SJSA1 (cell line): ENCODE measurements at regions not wholly inside any gene's neighbourhood (a gene's known extent, or its start where the extent isn't known, plus 50 kb on each side); places are given as distances from the start of the nearest gene placed in this dataset.

ENCODE experiments used
- DNase-seq, 2 experiments: peaks; one replicate each; pipeline ENCODE4 v3.0.0-alpha.2; 2015 to 2020; ENCODE audit warnings: low spot score in 2 of 2, low read depth in 1 of 2
- H3K27ac ChIP-seq: fragments of 250-450 bp; sonication (Bioruptor Pico); 2 replicates; pipeline ENCODE4 v1.5.1; 2020; ENCODE audit warnings: mild to moderate bottlenecking, moderate library complexity
- H3K27me3 ChIP-seq: fragments of 250-450 bp; sonication (Bioruptor Pico); replicated peaks from 2 replicates; pipeline ENCODE4 v1.5.1; 2020; ENCODE audit warnings: mild to moderate bottlenecking, moderate library complexity
- H3K36me3 ChIP-seq: fragments of 250-450 bp; sonication (Bioruptor Pico); 2 replicates; pipeline ENCODE4 v1.5.1; 2020; ENCODE audit warnings: mild to moderate bottlenecking
- H3K4me1 ChIP-seq: fragments of 250-450 bp; sonication (Bioruptor Pico); replicated peaks from 2 replicates; pipeline ENCODE4 v1.6.1; 2021; ENCODE audit warnings: mild to moderate bottlenecking
- H3K4me3 ChIP-seq: fragments of 250-450 bp; sonication (Bioruptor Pico); 2 replicates; pipeline ENCODE4 v1.5.1; 2020; ENCODE audit warnings: mild to moderate bottlenecking
- H3K9me3 ChIP-seq: fragments of 250-450 bp; sonication (Bioruptor Pico); replicated peaks from 2 replicates; pipeline ENCODE4 v1.5.1; 2020; ENCODE audit warnings: mild to moderate bottlenecking

DNA sequence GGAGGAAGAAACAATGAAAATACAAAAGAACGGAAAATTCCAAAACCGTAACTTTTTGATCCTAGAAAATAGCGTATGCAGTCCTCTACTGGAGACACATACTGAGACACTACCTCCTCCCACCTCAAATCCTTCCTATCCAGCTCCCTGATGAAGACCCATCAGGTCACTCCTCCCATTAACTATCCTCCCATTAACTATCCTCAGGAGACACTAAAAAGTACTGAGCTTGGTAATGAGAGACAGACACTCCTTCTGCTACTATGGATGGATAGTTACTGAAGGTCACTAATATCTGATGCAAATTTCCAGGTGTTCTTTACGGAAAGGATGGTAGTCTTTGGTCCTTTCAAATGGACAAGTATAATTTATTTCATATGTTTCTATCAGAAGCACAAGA, 237.5 kb upstream of the BLID start:
- Histone ChIP-seq H3K9me3 (no peaks in the 10 kb centered on the region), H3K27me3 (no peaks in the 10 kb centered on the region), H3K4me1 (no peaks in the 10 kb centered on the region), H3K27ac (no peak overlapping the region), H3K4me3 (no peak overlapping the region), H3K36me3 (no peaks in the 10 kb centered on the region)
- DNase-seq: no peak

DNA sequence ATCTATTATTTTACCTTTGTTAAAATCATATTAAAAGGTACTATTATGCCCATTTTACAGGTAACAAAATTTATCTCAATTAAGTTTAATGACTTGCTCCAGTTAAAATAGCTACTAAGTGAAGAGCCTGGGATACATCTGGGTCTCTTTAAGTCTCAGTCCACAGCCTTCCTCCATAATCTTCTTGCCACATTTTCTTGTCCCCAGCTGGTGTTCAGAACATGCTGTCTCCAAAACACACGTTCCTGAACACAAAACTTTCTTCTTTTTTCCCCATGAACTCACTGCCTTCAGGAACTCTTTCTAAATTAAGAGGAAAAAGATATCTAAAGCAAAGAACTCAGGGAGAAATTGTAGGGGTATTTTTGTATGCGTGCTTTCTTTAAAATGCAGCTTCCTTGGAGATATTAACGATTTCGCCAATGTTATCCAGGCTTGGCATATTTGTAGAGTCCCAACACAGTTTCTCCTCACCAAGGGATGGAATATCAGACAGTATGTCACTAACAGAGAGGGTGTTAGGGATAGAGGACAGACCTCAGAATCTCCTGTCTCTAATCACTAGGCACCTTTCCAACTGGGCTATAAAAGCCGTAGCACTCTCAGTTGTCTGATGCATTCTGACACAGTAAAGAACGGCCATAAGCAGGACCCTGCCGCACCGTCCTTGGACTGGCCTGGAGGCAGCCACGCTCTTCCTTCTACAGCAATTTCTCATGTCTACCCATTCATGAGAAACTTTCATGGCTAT, 232.8 kb upstream of the BLID start:
- no peak for DNase-seq
- no peaks in the 10 kb centered on the region for H3K9me3 ChIP-seq
- H3K27me3 ChIP-seq: no peaks in the 10 kb centered on the region
- H3K36me3 ChIP-seq: no peaks in the 10 kb centered on the region
- H3K27ac ChIP-seq: no peak overlapping the region
- no peaks in the 10 kb centered on the region for H3K4me1 ChIP-seq
- no peak overlapping the region for H3K4me3 ChIP-seq

GRCh38 chr11:122346006-122346405, 230.0 kb upstream of the BLID start:
- Histone ChIP-seq H3K27ac (no peak overlapping the region), H3K36me3 (no peaks in the 10 kb centered on the region), H3K4me3 (no peak overlapping the region), H3K4me1 (no peaks in the 10 kb centered on the region), H3K27me3 (no peaks in the 10 kb centered on the region), H3K9me3 (no peaks in the 10 kb centered on the region)
- DNase-seq: no peak

DNA sequence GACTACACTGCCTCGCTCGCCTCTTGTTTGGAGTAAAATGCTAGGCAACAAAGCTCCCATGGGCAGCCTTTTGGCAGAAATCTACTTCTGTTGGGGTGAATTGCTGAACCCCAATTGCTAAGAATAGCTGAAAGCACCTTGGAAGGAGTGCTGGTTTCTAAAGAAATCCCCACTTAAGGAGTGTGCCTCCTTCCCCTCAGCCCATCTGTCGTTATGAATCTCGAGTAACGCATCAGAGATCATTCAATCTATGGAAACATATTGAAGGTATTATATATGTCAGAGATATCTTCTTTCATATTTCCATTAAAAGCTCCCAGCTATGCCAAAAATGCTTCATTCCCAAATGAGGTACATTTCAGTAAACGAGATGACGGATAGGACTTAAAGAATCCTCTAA, 229.6 kb upstream of the BLID start:
- Histone ChIP-seq H3K27ac (no peak overlapping the region), H3K36me3 (no peaks in the 10 kb centered on the region), H3K4me1 (no peaks in the 10 kb centered on the region), H3K4me3 (no peak overlapping the region), H3K27me3 (no peaks in the 10 kb centered on the region), H3K9me3 (no peaks in the 10 kb centered on the region)
- no peak for DNase-seq

DNA sequence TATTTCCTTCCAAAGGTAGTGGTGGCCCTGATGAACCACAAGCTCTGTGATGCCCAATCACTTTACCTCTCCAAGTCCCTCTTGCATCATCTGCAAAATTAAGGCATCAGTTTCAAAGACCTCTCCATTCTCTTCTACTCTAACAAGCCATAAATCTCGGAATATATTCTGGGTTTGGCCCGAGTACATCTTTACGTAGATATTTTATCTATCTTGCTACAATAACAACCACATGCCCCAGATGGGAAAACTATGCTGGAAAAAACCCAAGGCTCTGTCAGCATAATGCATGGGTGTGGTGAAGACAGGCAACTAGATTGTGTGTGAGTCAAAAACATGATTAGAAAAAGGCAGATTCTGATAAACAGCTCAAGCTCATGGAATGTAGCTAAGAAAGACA, 228.2 kb upstream of the BLID start:
- H3K36me3 ChIP-seq: no peaks in the 10 kb centered on the region
- H3K27me3 ChIP-seq: no peaks in the 10 kb centered on the region
- no peak for DNase-seq
- H3K4me3 ChIP-seq: no peak overlapping the region
- H3K4me1 ChIP-seq: no peaks in the 10 kb centered on the region
- no peak overlapping the region for H3K27ac ChIP-seq
- H3K9me3 ChIP-seq: no peaks in the 10 kb centered on the region

- H3K27me3 ChIP-seq: no peaks in the 10 kb centered on the region
- H3K4me1 ChIP-seq: no peaks in the 10 kb centered on the region
- no peak overlapping the region for H3K27ac ChIP-seq
- no peak overlapping the region for H3K4me3 ChIP-seq
- no peaks in the 10 kb centered on the region for H3K36me3 ChIP-seq
- DNase-seq: no peak
- H3K9me3 ChIP-seq: no peaks in the 10 kb centered on the region
These were observed 227.2 kb upstream of the BLID start for GRCh38 chr11:122343210-122343609.

DNA sequence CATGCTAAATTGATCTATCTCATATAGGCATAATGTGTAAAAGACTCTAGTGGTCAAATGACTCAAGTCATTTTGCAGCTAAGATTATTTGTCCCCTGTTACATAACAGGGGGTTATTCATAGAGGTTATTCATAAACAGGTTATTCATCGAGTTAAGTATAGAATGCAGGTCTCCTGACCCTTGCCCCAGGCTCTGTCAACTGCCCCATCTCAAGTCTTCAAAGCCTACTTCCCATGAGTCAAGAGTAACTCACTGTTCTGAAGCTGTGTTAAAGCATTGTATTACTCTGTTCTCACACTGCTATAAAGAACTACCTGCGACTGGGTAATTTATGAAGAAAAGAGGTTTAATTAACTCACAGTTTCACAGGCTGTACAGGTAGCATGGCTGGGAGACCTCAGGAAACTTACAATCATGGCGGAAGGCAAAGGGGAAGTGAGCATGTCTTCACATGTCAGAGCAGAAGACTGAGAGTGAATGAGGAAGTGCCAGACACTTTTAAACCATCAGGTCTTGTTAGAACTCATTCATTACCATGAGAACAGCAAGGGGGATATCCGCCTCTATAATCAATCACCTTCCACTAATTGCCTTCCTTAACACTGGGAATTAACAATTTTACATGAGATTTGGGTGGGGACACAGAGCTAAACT, 226.2 kb upstream of the BLID start:
- no peak overlapping the region for H3K27ac ChIP-seq
- DNase-seq: no peak
- H3K9me3 ChIP-seq: no peaks in the 10 kb centered on the region
- no peaks in the 10 kb centered on the region for H3K36me3 ChIP-seq
- no peak overlapping the region for H3K4me3 ChIP-seq
- no peaks in the 10 kb centered on the region for H3K27me3 ChIP-seq
- no peaks in the 10 kb centered on the region for H3K4me1 ChIP-seq

DNA sequence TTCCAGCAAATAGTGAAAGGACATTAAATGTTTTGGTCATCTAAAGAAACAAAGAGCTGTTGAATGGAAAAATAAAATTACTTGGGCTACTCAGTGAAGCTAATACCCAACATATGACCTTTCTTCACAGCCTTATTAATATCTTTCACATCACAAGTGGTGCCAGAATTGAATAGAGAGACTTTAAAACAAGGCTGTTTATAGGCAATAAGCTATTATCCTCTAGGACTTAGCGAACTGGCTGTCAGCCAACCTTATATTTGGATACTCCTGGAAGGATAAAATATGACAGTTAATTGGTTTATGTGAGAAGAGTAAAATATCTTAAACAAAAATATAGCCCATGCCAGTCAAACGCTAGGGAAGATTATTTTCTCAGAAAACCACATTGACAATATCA, 225.5 kb upstream of the BLID start:
- Histone ChIP-seq H3K4me3 (no peak overlapping the region), H3K4me1 (no peaks in the 10 kb centered on the region), H3K9me3 (no peaks in the 10 kb centered on the region), H3K27ac (no peak overlapping the region), H3K27me3 (no peaks in the 10 kb centered on the region), H3K36me3 (no peaks in the 10 kb centered on the region)
- DNase-seq: no peak

GRCh38 chr11:122340607-122341290, 224.7 kb upstream of the BLID start:
- no peak for DNase-seq
- no peak overlapping the region for H3K27ac ChIP-seq
- no peak overlapping the region for H3K4me3 ChIP-seq

GRCh38 chr11:122339436-122340060, 223.5 kb upstream of the BLID start:
- no peak for DNase-seq
- Histone ChIP-seq H3K36me3 (no peaks in the 10 kb centered on the region), H3K4me1 (no peaks in the 10 kb centered on the region), H3K9me3 (no peaks in the 10 kb centered on the region), H3K27me3 (no peaks in the 10 kb centered on the region), H3K27ac (no peak overlapping the region), H3K4me3 (no peak overlapping the region)

More at GRCh38 chr11:122340607-122341290, 224.7 kb upstream of the BLID start:
- Histone ChIP-seq H3K9me3 (no peaks in the 10 kb centered on the region), H3K36me3 (no peaks in the 10 kb centered on the region), H3K4me1 (no peaks in the 10 kb centered on the region), H3K27me3 (no peaks in the 10 kb centered on the region)

DNA sequence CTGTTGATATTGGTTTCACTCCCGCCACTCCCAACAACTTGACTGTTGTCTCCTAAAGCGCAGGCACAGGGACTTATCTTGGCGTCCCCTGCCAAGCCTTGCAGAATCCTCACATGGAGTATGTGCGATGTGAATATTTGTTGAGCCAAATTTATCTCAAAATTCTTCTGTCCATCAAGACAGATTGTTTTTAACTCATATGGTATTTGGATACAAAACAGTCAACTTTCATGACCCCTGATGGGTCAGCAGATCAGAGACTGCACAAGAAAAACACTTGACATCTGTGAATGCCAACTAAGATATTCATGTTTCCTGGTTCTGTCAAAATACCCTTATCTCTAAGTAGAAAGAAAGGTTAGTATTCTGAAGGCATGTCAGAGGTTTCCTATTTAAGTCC, 221.7 kb upstream of the BLID start:
- no peak overlapping the region for H3K4me3 ChIP-seq

GRCh38 chr11:122337241-122337640, 221.2 kb upstream of the BLID start:
- Histone ChIP-seq H3K36me3 (no peaks in the 10 kb centered on the region), H3K4me1 (no peaks in the 10 kb centered on the region), H3K9me3 (no peaks in the 10 kb centered on the region), H3K27me3 (no peaks in the 10 kb centered on the region), H3K27ac (no peak overlapping the region), H3K4me3 (no peak overlapping the region)
- no peak for DNase-seq

More for the DNA sequence above, 221.7 kb upstream of the BLID start:
- no peaks in the 10 kb centered on the region for H3K36me3 ChIP-seq
- H3K9me3 ChIP-seq: no peaks in the 10 kb centered on the region
- no peaks in the 10 kb centered on the region for H3K4me1 ChIP-seq
- no peak overlapping the region for H3K27ac ChIP-seq
- no peak for DNase-seq
- H3K27me3 ChIP-seq: no peaks in the 10 kb centered on the region

GRCh38 chr11:122336706-122337105, 220.7 kb upstream of the BLID start:
- H3K4me1 ChIP-seq: no peaks in the 10 kb centered on the region
- H3K27me3 ChIP-seq: no peaks in the 10 kb centered on the region
- no peaks in the 10 kb centered on the region for H3K9me3 ChIP-seq
- no peak for DNase-seq
- H3K27ac ChIP-seq: no peak overlapping the region
- H3K4me3 ChIP-seq: no peak overlapping the region
- H3K36me3 ChIP-seq: no peaks in the 10 kb centered on the region
